ENCODE measurements at regions not wholly inside any gene's neighbourhood (a gene's known extent, or its start where the extent isn't known, plus 50 kb on each side); places are given as distances from the start of the nearest gene placed in this dataset.
"Not testable (repeated sequence)": the region's sequence is repeated elsewhere in the genome, so short reads cannot be mapped to it uniquely, and the experiment has no call there.

GRCh38 chr15:98550363-98550762 is 98.0 kb upstream of the IGF1R start:
- TF ChIP-seq POLR2AphosphoS5 (IDR thresholded peaks at IDR 0.05); POLR2A (IDR thresholded peaks at IDR 0.05); CTCF (IDR thresholded peaks at IDR 0.05 in 8 of 11, conservative IDR thresholded peaks at IDR 0.05 in 3 of 11): not testable (repeated sequence)

Measured in spleen (tissue), 7 donors.